ENCODE measurements at regions not wholly inside any gene's neighbourhood (a gene's known extent, or its start where the extent isn't known, plus 50 kb on each side); places are given as distances from the start of the nearest gene placed in this dataset.
A peak's percentile ranks its signal among the peaks of the same experiment; 100 is the strongest.

DNA sequence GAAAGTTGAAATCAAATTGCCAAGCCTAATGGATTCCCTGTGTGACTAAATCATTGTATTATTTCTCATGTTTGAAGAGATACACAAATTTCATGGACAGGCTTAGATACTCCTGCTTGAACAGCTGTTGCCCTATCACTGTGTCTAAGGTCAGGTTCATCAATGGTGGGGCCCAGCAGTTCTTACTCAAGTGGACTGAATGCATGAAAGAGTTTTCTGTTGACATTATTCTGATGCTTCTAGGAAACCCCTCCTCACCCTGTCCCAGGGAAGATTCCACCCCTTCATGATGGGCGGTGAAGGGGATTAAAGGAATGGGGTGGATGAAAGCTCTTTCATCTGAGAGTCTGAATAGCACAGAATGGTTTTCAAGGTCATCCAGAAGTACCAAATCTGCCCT lies 148.8 kb downstream of the INO80D start:
- no peak for DNase-seq (ENCODE audit: low read depth)
- in situ Hi-C loops (cut with HindIII; ENCODE audit: low pct_unique_long_range_greater_than_20kb, low sequenced_read_pairs): no loop called here

DNA sequence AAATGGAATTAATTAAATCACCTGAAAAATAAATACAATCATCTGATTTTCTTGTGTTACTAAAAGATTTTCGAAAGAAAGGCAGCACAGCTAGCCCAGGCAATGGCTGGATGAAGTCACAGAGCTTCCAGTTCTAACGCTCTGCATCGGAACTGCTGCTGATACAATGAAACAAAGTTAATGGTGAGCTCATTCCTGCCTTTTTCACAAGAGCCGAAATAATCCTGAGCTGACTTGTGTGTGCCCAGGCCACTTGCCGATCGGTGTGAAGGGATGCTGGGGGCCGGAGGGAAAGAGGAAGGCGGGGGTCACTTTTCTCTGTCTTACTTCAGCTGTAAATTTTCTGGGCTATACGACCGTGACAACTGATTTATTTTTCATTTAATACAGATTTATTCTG lies 149.5 kb downstream of the INO80D start:
- DNase-seq (ENCODE audit: low read depth): no peak
- in situ Hi-C loops (cut with HindIII; ENCODE audit: low pct_unique_long_range_greater_than_20kb, low sequenced_read_pairs): no loop called here

- in situ Hi-C loops (cut with HindIII; ENCODE audit: low pct_unique_long_range_greater_than_20kb, low sequenced_read_pairs): no loop called here
Observed at GRCh38 chr2:205934443-205934842, 151.5 kb downstream of the INO80D start.

GRCh38 chr2:205932861-205933260 lies 153.1 kb downstream of the INO80D start:
- in situ Hi-C loops (cut with HindIII; ENCODE audit: low pct_unique_long_range_greater_than_20kb, low sequenced_read_pairs): no loop called here
- no peak for DNase-seq (ENCODE audit: low read depth)

More at GRCh38 chr2:205934443-205934842, 151.5 kb downstream of the INO80D start:
- no peak for DNase-seq (ENCODE audit: low read depth)

DNA sequence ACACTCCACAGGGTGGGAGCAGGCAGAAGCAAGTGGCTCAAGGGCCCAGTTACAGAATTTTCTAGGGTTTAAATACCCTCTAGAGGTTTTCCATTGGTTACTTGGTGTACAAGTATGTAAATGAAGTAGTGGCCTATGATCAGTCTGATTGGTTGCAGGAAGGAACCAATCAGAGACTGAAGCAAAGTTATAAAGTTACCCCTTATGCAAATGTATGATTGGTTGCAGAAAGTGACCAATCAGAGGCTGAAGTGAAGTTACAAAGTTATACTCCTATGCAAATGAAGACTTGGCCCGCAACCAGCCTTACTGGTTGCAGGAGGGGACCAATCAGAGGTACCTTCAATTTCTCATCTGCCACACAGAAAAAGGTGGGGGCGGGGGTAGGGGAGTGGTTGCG lies 154.6 kb downstream of the INO80D start:
- in situ Hi-C loops (cut with HindIII; ENCODE audit: low pct_unique_long_range_greater_than_20kb, low sequenced_read_pairs): no loop called here
- DNase-seq (ENCODE audit: low read depth): peak; percentile 76

GRCh38 chr2:205930209-205930608 lies 155.8 kb downstream of the INO80D start:
- DNase-seq (ENCODE audit: low read depth): no peak
- in situ Hi-C loops (cut with HindIII; ENCODE audit: low pct_unique_long_range_greater_than_20kb, low sequenced_read_pairs): no loop called here

DNA sequence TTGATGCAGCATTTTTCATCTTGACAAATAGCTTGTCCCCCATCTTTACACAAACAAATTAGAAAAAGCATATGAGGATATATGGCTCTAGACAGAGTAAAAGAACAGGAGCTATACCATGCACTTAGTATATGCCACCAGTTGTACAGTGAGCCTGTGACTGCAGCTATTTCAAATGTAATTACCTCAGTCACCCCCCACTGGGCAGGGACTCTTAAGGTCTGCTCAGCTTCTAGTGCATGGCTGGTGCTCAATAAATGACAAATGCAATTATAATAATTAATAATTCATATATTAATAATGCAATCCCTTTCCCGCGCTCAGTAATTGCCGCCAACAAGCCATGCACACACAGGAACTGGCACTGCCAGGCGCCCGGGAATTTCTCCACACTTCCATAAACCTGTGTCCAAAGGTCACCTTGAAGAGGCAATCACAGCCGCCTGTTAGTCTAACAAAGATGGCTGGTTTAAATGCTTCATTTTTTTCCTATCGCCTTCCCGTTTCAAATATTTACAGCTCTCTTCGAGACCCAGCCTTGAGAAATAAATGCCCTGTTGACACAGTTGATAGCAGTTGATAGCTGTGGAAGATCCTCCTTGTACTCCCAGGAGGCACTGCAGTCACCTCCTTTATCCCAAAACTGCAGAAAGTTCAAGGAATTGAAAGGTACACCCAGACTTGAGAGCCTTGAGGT lies 156.6 kb downstream of the INO80D start:
- DNase-seq (ENCODE audit: low read depth): no peak
- in situ Hi-C loops (cut with HindIII; ENCODE audit: low pct_unique_long_range_greater_than_20kb, low sequenced_read_pairs): no loop called here

- in situ Hi-C loops (cut with HindIII; ENCODE audit: low pct_unique_long_range_greater_than_20kb, low sequenced_read_pairs): no loop called here
Observed at GRCh38 chr2:205925373-205926337, 160.3 kb downstream of the INO80D start.

GRCh38 chr2:205924676-205925075 lies 161.3 kb downstream of the INO80D start:
- DNase-seq (ENCODE audit: low read depth): no peak
- in situ Hi-C loops (cut with HindIII; ENCODE audit: low pct_unique_long_range_greater_than_20kb, low sequenced_read_pairs): no loop called here

More at GRCh38 chr2:205925373-205926337, 160.3 kb downstream of the INO80D start:
- DNase-seq (ENCODE audit: low read depth): peak; percentile 56

GRCh38 chr2:205915130-205915524 lies 170.8 kb downstream of the INO80D start:
- no peak for DNase-seq (ENCODE audit: low read depth)
- in situ Hi-C loops (cut with HindIII; ENCODE audit: low pct_unique_long_range_greater_than_20kb, low sequenced_read_pairs): no loop called here

GRCh38 chr2:205914213-205915129 lies 171.5 kb downstream of the INO80D start:
- DNase-seq (ENCODE audit: low read depth): no peak
- in situ Hi-C loops (cut with HindIII; ENCODE audit: low pct_unique_long_range_greater_than_20kb, low sequenced_read_pairs): no loop called here

DNA sequence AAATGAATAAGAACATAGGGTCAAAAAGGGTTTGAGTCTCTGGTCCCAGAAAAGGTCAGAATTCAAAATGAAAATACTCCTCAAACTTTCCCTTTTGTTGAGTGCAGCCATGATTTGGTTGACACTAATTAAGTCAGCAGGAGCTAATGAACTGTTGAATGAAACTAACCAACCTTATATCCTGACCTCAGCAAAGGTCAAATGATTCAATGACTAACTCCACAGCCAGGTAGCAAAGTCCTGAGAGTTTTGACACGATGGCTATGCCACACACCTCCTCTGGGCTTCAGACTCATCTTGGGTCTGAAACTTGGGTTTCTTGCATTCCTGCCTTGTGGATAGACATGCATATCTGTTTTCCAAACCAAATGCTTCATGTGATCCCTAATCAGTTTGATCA lies 172.3 kb downstream of the INO80D start:
- in situ Hi-C loops (cut with HindIII; ENCODE audit: low pct_unique_long_range_greater_than_20kb, low sequenced_read_pairs): no loop called here
- no peak for DNase-seq (ENCODE audit: low read depth)

- DNase-seq (ENCODE audit: low read depth): no peak
- in situ Hi-C loops (cut with HindIII; ENCODE audit: low pct_unique_long_range_greater_than_20kb, low sequenced_read_pairs): no loop called here
Observed at GRCh38 chr2:205911306-205911705, 174.7 kb downstream of the INO80D start.

DNA sequence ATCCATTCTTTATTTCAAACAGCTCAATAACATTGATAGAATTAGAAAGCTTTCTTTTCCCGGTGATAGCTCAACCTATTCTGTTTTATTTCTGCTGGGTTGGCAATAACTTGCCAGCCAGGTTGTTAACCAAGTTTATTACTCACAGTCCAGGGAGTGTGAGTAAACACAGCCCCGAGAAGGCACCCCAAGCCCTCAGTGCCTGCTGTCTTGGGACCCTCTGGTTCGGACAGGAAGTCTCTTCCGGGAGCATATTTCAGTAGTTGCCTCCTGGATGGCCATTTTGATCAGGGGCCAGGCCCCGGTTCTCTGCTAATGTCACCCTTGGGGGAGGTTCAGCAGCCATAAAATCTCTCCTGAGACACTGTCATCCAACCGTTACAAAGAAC lies 176.8 kb downstream of the INO80D start:
- in situ Hi-C loops (cut with HindIII; ENCODE audit: low pct_unique_long_range_greater_than_20kb, low sequenced_read_pairs): no loop called here
- DNase-seq (ENCODE audit: low read depth): no peak

- DNase-seq (ENCODE audit: low read depth): no peak
- in situ Hi-C loops (cut with HindIII; ENCODE audit: low pct_unique_long_range_greater_than_20kb, low sequenced_read_pairs): no loop called here
Observed at GRCh38 chr2:205908212-205909183, 177.5 kb downstream of the INO80D start.

GRCh38 chr2:205906419-205906818 lies 179.6 kb downstream of the INO80D start:
- in situ Hi-C loops (cut with HindIII; ENCODE audit: low pct_unique_long_range_greater_than_20kb, low sequenced_read_pairs): no loop called here
- DNase-seq (ENCODE audit: low read depth): no peak

DNA sequence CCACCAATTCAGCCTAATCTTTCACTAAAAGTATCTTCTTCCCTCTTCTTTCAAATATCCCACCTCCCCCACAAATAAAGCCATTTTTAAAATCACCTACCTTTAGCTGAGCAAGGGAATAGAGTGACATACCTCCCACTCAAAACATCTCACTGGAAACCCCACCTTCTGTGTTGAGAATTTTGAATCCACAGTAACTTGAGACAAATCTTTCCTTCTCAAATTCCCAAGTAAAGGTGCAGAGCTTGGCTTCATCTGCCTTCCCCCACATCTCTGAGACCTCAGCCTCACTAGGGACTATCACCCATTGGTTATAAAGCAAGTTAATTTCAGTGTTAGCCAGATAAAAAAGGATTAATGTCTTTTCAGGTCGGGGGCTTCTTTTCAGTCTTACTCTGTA lies 180.4 kb downstream of the INO80D start:
- no peak for DNase-seq (ENCODE audit: low read depth)
- in situ Hi-C loops (cut with HindIII; ENCODE audit: low pct_unique_long_range_greater_than_20kb, low sequenced_read_pairs): no loop called here
